ENCODE measurements at regions not wholly inside any gene's neighbourhood (a gene's known extent, or its start where the extent isn't known, plus 50 kb on each side); places are given as distances from the start of the nearest gene placed in this dataset.

- no peak for DNase-seq (ENCODE audit: low read depth in 2 of 3, low spot score in 1 of 3)
Observed at GRCh38 chr18:6606411-6607085, 123.0 kb upstream of the ARHGAP28 start.

GRCh38 chr18:6607343-6607742, 122.2 kb upstream of the ARHGAP28 start:
- DNase-seq (ENCODE audit: low read depth in 2 of 3, low spot score in 1 of 3) = no peak

GRCh38 chr18:6609666-6610264, 119.8 kb upstream of the ARHGAP28 start:
- DNase-seq (ENCODE audit: low read depth in 2 of 3, low spot score in 1 of 3) = no peak

- no peak for DNase-seq (ENCODE audit: low read depth in 2 of 3, low spot score in 1 of 3)
Observed at GRCh38 chr18:6610466-6610865, 119.0 kb upstream of the ARHGAP28 start.

GRCh38 chr18:6613581-6613980, 115.9 kb upstream of the ARHGAP28 start:
- DNase-seq (ENCODE audit: low read depth in 2 of 3, low spot score in 1 of 3) = no peak

- DNase-seq (ENCODE audit: low read depth in 2 of 3, low spot score in 1 of 3) = no peak
Observed at GRCh38 chr18:6614952-6615351, 114.6 kb upstream of the ARHGAP28 start.

GRCh38 chr18:6616981-6617380, 112.5 kb upstream of the ARHGAP28 start:
- DNase-seq (ENCODE audit: low read depth in 2 of 3, low spot score in 1 of 3) = no peak

- no peak for DNase-seq (ENCODE audit: low read depth in 2 of 3, low spot score in 1 of 3)
Observed at GRCh38 chr18:6621437-6621836, 108.1 kb upstream of the ARHGAP28 start.

- no peak for DNase-seq (ENCODE audit: low read depth in 2 of 3, low spot score in 1 of 3)
Observed at GRCh38 chr18:6623278-6623677, 106.2 kb upstream of the ARHGAP28 start.

- DNase-seq (ENCODE audit: low read depth in 2 of 3, low spot score in 1 of 3) = no peak
Observed at GRCh38 chr18:6624271-6624660, 105.2 kb upstream of the ARHGAP28 start.

- DNase-seq (ENCODE audit: low read depth in 2 of 3, low spot score in 1 of 3) = no peak
Observed at GRCh38 chr18:6624661-6625311, 104.7 kb upstream of the ARHGAP28 start.

- no peak for DNase-seq (ENCODE audit: low read depth in 2 of 3, low spot score in 1 of 3)
Observed at GRCh38 chr18:6625481-6625880, 104.0 kb upstream of the ARHGAP28 start.

- DNase-seq (ENCODE audit: low read depth in 2 of 3, low spot score in 1 of 3) = no peak
Observed at GRCh38 chr18:6626457-6626856, 103.1 kb upstream of the ARHGAP28 start.

GRCh38 chr18:6627645-6628044, 101.9 kb upstream of the ARHGAP28 start:
- no peak for DNase-seq (ENCODE audit: low read depth in 2 of 3, low spot score in 1 of 3)

GRCh38 chr18:6628187-6628586, 101.3 kb upstream of the ARHGAP28 start:
- no peak for DNase-seq (ENCODE audit: low read depth in 2 of 3, low spot score in 1 of 3)

- DNase-seq (ENCODE audit: low read depth in 2 of 3, low spot score in 1 of 3) = no peak
Observed at GRCh38 chr18:6629635-6630140, 99.8 kb upstream of the ARHGAP28 start.

- no peak for DNase-seq (ENCODE audit: low read depth in 2 of 3, low spot score in 1 of 3)
Observed at GRCh38 chr18:6633310-6633709, 96.2 kb upstream of the ARHGAP28 start.

- DNase-seq (ENCODE audit: low read depth in 2 of 3, low spot score in 1 of 3) = no peak
Observed at GRCh38 chr18:6636091-6636490, 93.4 kb upstream of the ARHGAP28 start.

GRCh38 chr18:6638447-6638846, 91.1 kb upstream of the ARHGAP28 start:
- DNase-seq (ENCODE audit: low read depth in 2 of 3, low spot score in 1 of 3) = no peak

GRCh38 chr18:6639305-6639704, 90.2 kb upstream of the ARHGAP28 start:
- no peak for DNase-seq (ENCODE audit: low read depth in 2 of 3, low spot score in 1 of 3)

- DNase-seq (ENCODE audit: low read depth in 2 of 3, low spot score in 1 of 3) = no peak
Observed at GRCh38 chr18:6644836-6645627, 84.5 kb upstream of the ARHGAP28 start.

- DNase-seq (ENCODE audit: low read depth in 2 of 3, low spot score in 1 of 3) = no peak
Observed at GRCh38 chr18:6646801-6647200, 82.7 kb upstream of the ARHGAP28 start.

All from stimulated activated CD4-positive, alpha-beta T cell treated with anti-CD3 and anti-CD28 coated beads, Interleukin-12 subunit alpha, Interleukin-12 subunit beta, amount 100 ng/mL, for 48 hours (primary cell).